Omental fat pad (tissue), 3 donors: ENCODE measurements at regions not wholly inside any gene's neighbourhood (a gene's known extent, or its start where the extent isn't known, plus 50 kb on each side); places are given as distances from the start of the nearest gene placed in this dataset. TPM values are rescaled to one million over a fixed set of nuclear protein-coding genes. Genes with fewer than 3 reads are reported as not detected.

ENCODE experiments used
- ATAC-seq: fragments of 150-250 bp; one replicate; pipeline ENCODE4 v1.9.1; 2016; ENCODE audit warnings: mild to moderate bottlenecking, moderate library complexity; ENCODE audit not compliant: low FRiP score
- DNase-seq: peaks from one replicate; pipeline ENCODE4 v3.0.0-alpha.2; 2019; ENCODE audit warnings: low spot score
- CTCF ChIP-seq, 3 donors: fragments of 450-650 bp; IDR thresholded peaks; one replicate each; pipeline ENCODE4 v1.5.1; 2016 to 2017; ENCODE audit warnings: antibody characterized with exemption in 3 of 3, mild to moderate bottlenecking in 3 of 3, moderate library complexity in 2 of 3
- small RNA-seq: library from RNA; depleted of rRNA; stranded (forward); fragments of <200 nt; gene quantifications from one replicate; pipeline ENCODE3, GENCODE V24; 2016

DNA sequence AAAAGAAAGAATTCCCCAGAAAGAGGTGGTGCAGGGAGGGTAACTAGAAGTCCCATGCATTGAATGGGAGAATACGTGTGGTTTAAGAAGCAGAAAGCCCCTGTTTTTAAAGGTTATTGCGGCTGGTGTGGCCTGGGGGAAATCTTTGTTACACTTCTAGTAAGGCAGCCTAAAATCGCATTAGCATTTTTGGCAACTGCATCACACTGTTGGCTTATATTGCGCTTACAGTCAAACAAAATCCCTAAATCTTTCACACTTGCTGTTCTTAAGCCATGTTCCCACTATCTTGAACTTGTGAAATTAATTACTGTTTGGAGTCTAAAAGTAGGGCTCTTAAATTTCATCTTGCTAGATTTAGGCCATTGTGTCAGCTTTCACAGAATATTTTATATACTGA is 66.0 kb upstream of the GOLIM4 start:
- no peak for DNase-seq
- TF ChIP-seq CTCF (IDR thresholded peaks at IDR 0.05), result no peak
- ATAC-seq, result no peak

- DNase-seq (no peak), ATAC-seq (no peak)
- TF ChIP-seq CTCF (IDR thresholded peaks at IDR 0.05), result no peak
Observed at GRCh38 chr3:168157903-168158302, 62.2 kb upstream of the GOLIM4 start.

- DNase-seq, result no peak
- no peak for ATAC-seq
- no peak for TF ChIP-seq CTCF (IDR thresholded peaks at IDR 0.05)
Observed at GRCh38 chr3:168157099-168157700, 61.5 kb upstream of the GOLIM4 start.

- no peak for ATAC-seq
- no peak for DNase-seq
- TF ChIP-seq CTCF (IDR thresholded peaks at IDR 0.05), result no peak
Observed at GRCh38 chr3:168156479-168156878, 60.8 kb upstream of the GOLIM4 start.

GRCh38 chr3:168155303-168155702 is 59.6 kb upstream of the GOLIM4 start:
- no peak for ATAC-seq
- DNase-seq, result no peak
- no peak for TF ChIP-seq CTCF (IDR thresholded peaks at IDR 0.05)

- ATAC-seq, result no peak
- TF ChIP-seq CTCF (IDR thresholded peaks at IDR 0.05), result no peak
- DNase-seq, result no peak
Observed at GRCh38 chr3:168154089-168154488, 58.4 kb upstream of the GOLIM4 start.

- ATAC-seq (no peak), DNase-seq (no peak)
- TF ChIP-seq CTCF (IDR thresholded peaks at IDR 0.05), result no peak
Observed at GRCh38 chr3:168152149-168152548, 56.4 kb upstream of the GOLIM4 start.

Small RNAs in the stretch of these regions (small RNA-seq; reads per million reads assigned to genes)
- gene MIR551B, result not detected
- not detected for gene RNU2-20P
